HG03108 (cell line): ENCODE measurements at regions not wholly inside any gene's neighbourhood (a gene's known extent, or its start where the extent isn't known, plus 50 kb on each side); places are given as distances from the start of the nearest gene placed in this dataset.
"Not testable (repeated sequence)": the region's sequence is repeated elsewhere in the genome, so short reads cannot be mapped to it uniquely, and the experiment has no call there.

ENCODE experiments used
- ATAC-seq: cut with Tn5 transposase; IDR thresholded peaks from one replicate; pipeline ENCODE4 v1.9.1; 2021; ENCODE audit warnings: moderate library complexity; ENCODE audit not compliant: unreplicated experiment

DNA sequence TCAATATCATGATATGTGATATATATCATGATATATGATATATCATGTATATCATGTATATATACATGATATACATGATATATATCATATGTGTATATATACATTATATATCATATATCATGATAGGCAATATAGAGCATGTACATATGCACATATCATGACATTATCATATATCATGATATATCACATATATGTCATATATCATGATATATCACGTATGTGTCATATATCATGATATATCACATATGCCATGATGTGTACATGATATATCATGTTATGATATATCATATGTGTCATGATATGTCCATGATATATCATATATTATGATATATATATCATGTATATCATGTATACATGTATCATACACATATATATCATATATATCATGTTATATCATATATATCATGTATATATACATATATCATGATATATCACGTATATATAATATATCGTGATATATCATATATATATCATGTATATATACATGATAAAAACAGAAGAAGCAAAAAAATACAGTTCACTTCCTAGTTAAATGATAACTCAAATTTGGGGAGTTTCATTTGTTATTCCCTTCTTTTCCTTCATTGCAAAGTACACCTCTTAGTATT is 670.1 kb upstream of the EPHA5 start:
- ATAC-seq: no peak

DNA sequence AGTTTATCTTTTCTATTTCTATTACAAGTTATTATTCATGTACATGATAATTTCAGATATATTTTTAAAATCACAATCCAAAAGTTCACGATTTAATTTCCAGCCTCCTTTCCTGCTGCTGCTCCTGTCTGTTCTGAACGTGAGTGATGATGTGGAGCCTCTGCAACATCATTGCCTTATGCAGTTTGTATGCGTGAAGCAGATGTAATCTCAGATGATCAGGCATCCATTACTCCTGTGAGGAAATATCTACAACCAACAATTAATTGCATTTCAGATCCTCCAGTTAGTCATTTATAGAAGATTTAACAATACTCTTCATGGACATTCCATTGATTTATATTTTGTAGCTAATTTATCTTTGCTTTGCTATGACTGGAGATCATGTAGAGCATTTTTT is 668.7 kb upstream of the EPHA5 start:
- no peak for ATAC-seq

DNA sequence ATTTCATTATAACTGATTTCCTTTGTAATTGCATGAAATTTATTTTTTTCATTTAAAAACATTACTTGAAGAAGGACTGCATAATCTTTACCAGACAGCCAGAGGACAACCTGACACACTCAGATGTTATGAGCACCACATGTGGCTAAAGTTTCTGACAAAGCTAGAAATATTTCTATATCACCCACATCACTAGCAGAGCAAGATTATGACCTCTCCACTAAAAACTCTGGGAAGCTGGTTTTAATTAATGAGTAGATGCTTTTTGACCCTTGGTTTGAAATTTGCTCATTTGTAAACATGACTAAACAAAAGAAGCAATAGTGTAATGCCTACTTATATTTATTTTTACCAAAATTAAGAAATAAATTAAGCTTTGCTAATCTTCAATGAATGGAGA is 661.5 kb upstream of the EPHA5 start:
- no peak for ATAC-seq

DNA sequence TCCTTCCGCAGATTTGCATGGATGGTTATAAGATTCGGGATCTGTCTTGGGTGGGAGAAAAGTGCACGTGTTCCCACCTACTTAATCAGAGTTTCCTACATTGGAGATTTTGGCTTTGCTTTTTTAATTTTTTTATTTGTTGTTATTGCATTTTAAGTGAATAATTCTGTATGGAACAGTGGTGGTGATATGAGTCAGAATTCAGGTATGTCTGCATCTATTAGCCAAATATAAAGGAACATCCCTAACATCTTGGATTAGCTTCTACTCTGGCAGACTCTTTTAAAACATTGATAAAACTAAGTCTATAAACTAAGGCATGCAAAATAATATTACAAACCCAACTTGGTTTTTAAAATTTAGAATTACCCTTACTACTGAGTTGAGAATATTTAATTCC is 659.8 kb upstream of the EPHA5 start:
- ATAC-seq: no peak

DNA sequence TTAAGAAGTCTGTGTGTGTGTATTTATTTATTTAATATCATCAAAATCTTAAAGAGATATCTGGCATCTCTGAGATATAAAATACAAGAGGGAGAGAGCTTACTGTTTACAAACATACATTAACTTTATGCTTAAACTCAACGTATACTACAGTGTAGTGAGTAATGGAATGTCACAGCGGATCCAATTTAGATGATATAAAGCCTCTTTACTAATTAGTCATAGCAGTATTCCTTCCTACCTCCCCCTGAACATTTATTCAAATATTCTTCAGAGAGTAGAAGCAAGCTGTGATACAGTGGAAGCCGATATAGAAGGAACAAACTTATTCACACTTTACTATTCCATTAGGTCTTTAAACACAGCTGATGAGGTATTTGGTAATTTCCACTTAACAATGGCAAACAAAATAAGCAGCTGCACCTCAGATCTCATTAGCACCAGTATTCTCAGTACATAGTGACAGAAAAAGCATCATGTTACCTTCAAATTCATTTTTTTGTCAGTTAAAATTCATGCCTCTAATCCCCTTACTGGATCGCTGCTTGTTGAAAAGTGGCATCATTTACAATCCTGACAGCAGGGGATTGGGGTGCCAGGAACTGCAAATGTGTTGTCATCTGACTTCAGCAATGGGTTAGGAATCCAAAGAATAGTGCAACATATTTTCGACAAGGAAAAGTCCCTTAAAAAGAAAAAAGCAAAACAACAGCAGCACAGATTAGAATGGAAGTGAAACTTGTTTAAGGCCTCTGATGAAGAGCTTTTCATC is 658.7 kb upstream of the EPHA5 start:
- no peak for ATAC-seq

DNA sequence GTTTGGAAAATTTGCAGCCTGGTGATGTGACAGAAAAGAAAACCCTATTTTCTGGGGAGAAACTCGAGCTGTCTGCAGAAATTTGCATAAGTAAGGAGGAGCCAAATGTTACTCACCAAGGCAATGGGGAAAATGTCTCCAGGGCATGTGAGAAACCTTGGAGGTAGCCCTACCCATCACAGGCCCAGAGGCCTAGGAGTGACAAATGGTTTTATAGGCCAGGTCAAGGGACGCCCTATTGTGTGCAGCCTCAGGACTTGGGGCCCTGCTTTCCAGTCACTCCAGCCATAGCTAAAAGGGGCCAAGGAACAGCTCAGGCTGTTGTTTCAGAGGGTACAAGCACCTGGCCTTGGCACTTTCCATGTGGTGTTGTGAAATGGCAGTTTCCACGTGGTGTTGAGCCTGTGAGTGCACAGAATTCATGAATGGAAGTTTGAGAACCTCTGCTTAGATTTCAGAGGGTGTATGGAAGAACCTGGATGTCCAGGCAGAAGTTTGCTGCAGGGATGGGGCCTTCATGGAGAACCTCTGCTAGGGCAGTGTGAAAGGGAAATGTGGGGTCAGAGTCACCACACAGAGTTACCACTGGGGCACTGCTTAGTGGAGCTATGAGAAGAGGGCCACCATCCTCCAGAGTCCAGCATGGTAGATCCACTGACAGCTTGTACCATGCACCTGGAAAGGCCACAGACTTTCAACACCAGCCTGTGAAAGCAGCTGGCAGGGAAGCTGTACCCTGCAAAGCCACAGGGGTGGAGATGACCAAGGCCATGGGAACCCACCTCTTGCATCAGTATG is 637.6 kb upstream of the EPHA5 start:
- ATAC-seq: no peak

DNA sequence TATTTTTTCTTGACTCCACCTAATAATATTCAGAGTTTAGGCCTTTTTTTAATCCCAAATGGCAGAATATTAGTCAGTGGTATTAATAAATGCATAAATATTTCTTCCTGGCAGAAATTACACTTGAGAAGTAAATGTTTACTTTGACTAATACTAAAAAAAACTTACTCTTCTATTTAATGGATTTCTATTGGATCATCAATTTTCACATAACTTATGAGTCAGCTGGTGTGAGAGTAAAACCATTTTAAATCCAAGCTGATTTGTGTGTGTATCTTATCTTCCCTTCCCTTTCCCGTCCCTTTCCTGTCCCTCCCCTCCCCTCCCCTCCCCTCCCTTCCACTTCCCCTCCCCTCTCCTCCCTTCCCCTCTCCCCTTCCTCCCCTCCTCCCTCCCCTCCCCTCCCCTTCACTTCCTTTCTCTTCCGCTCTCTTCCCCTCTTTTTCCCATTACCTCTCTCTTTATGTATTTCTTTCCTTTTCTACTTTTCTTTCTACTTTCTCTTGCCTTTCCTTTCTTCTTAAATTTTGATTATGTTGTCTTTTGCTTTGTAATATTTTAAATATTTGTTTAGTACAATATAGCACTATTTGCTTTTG is 630.1 kb upstream of the EPHA5 start:
- ATAC-seq: no peak

DNA sequence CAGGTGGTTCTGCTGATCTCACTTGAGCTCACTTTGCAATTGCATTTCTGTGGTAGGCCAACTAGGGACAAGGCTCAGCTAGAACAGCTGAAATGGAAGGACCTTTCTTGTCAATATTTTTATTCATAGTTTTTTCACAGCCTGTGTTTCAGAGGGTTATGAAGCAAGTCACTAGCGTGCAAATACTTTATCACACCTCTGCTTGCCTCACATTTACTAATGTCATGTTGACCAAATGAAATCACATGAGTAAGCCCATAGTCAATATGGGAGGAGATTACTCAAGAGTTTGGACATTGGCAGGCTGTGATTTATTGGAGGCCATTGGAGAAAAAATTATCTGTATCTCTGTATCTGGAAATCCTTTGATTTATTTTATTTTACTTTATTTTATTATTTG is 628.3 kb upstream of the EPHA5 start:
- ATAC-seq: no peak

DNA sequence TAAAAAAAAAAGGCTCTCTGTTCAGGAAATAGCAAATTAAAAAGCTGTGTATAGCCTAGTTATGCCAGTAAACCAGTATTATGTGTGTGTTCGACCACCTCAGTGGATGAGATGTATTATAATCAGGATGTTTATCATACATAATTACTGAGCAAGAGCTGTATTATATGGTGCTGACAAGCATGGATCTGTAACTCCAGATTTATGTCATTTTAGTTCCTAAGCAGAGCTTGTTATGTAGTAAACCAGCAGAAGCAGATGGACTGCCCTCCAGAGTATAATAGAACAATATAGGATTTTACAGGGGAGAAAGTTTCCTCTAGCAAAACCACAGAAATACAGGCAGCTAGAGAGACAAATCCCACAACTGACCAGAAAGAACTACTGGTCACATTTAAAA is 627.4 kb upstream of the EPHA5 start:
- no peak for ATAC-seq

DNA sequence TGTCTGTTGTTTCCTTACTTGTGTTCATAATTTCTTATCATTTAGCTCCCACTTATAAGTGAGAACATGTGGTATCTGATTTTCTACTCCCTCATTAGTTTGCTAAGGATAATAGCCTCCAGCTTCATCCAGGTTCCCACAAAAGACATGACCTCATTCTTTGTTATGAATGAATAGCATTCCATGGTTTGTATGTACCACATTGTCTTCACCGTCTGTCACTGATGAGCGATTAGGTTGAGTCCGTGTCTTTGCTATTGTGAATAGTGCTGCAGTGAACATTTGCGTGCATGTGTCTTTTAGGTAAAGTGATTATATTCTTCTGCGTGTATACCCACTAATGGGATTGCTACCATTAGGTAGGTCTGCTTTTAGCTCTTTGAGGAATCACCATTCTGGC is 624.3 kb upstream of the EPHA5 start:
- ATAC-seq: no peak

DNA sequence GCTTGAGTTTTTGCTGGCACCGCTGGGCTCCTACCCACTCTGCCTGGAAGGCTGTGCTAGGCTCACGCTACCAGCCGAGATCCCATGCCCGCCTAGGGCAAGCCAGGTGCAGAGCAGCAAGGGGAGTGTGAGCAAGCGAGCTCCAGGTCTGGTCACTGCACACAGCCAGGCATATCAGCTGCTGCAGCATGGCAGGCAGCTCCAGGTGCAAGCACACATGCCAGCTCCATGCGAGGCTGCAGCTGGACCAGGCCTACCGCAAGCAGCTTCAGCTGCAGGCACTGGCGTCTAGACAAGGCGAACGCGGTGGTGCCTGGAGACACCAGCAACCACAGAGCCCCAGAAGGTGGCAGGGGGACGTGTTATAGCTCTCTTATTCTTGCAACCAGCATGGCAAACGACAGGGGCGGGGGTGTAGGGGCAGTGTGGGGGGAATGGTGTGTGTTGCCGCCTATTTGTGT is 614.7 kb upstream of the EPHA5 start:
- no peak for ATAC-seq

DNA sequence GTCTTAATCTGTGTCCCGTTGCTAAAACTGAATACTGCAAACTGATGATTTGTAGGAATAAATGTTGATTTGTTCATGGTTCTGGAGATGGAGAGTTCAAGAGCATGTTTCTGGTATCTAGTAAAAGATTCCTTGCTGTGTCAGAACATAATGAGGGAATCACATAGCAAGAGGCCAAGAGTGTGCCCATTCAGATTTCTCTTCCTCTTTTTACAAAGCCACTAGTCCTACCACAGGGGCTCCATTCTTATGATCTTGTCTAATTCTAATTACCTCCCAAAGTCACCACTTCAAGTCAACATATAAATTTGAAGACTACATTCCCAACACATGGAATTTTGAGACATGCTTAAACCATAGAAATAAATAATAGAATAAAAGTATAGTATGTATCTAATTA is 608.8 kb upstream of the EPHA5 start:
- no peak for ATAC-seq

DNA sequence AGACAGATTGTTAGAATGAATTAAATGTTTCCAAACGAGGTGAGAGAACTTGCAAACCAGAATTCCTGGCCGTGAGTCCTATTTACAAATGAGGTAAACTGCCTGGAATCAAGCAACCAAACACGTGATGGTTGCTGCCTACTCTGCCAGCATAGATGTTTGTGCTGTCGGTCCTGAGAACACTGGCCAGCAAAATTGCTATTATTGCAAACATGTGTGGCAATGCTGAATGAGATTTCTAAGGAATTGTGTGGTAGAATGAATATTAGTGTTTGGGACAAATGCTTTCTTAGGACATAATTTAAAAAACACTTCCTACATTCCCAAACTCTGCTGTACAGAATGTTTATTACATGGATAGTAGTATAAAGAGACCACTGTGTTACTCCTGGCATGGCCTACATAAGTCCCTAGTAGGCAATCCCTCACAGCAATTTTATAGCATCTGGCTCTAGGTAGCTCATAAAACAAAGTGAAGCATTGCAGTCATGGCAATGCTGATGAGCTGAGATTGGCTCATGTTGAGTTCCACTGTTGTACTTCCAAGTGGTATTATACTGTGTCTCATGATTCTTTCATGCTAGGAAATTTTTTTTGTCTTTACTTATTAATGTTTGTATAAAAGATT is 605.2 kb upstream of the EPHA5 start:
- ATAC-seq: no peak

DNA sequence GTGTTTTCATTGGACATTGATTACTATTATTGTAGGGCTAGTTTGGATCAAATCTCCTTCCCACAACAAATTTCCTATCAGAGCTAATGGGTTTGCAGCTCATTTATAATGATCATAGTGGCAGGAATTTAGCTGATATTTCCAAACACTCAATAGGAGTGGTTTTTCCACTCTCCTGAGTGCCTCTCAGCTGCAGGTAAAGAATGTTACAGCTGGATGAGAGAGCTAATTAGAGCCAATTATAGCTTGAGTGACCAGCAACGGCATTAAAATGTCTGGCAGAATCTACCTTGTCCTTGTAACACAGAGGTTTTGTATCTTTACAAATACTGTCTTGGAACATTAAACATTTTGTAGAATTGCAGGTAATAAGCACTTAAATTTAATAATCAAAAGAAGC is 602.8 kb upstream of the EPHA5 start:
- no peak for ATAC-seq

DNA sequence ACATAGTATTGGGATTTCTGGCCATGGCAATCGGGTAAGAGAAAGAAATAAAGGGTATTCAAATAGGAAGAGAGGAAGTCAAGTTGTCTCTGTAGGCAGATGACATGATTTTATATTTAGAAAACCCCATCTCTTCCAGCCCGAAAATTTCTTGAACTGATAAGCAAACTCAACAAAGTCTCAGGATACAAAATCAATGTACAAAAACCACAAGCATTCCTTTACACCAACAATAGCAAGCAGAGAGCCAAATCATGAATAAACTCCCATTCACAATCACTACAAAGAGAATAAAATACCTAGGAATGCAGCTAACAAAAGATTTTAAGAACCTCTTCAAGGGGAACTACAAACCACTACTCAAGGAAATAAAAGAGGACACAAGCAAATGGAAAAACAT is 600.1 kb upstream of the EPHA5 start:
- ATAC-seq: not testable (repeated sequence)

DNA sequence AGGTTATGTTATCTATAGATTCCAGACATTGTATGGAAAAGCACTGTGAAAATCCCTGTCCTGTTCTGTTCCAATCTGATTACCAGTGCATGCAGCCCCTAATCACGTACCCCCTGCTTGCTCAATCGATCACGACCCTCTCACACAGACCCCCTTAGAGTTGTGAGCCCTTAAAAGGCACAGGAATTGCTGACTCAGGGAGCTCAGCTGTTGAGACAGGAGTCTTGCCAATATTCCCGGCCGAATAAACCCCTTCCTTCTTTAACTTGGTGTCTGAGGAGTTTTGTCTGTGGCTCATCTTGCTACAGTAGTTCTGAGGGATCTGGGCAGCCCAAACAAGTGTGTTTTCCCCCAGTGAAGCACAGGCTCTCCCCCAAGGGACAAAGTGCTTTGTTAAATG is 596.3 kb upstream of the EPHA5 start:
- not testable (repeated sequence) for ATAC-seq

DNA sequence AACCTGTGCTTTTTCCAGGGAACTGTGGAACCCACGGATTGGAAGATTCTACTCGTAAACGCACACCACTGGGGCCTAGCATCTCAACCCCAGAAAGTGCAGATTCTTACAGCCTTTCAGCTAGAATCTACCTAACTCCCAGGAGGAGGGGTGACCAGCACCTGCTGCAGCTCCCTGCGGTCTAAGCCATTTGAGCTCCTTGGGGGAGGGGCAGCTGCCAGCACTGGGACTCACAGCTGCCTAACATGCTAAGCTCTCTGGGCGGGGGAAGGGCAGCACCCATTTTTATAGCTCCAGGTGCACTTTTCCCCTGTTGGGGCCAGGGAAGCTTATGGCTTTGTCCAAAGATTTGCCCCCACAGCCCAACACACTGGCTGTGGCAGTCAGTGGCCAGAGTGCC is 595.7 kb upstream of the EPHA5 start:
- ATAC-seq: no peak

DNA sequence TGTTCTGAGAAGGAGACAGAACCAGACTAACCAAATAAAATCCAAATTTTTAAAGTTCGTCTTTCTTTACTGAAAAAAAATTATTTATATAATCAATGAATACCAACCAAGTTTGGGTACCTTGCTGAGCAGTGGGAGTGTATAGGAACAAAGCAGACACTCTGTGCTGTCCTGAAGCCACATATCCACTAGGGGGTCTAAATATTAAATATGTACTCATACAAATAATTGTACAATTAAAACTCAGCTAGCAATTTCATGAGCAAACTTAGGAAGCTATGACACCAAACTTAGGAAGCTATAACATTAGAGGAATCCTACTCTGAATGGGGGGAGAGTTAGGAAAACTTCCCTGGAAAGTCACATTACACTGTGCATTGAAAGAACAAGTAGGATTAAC is 582.0 kb upstream of the EPHA5 start:
- no peak for ATAC-seq

DNA sequence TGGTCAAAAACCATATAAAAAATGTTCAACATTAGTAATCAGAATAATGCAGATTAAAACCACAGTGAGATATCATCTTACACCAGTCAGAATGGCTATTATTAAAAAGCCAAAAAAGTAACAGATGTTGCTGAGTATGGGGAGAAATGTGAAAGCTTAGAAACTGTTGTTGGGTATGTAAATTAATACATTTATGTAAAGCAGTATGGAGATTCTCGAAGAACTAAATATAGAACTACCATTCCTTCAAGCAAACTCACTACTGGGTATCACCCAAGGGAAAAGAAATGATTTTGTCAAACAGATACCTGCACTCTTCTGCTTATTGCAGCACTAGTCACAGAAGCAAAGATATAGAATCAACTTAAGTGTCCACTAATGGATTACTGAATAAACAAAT is 576.4 kb upstream of the EPHA5 start:
- no peak for ATAC-seq

DNA sequence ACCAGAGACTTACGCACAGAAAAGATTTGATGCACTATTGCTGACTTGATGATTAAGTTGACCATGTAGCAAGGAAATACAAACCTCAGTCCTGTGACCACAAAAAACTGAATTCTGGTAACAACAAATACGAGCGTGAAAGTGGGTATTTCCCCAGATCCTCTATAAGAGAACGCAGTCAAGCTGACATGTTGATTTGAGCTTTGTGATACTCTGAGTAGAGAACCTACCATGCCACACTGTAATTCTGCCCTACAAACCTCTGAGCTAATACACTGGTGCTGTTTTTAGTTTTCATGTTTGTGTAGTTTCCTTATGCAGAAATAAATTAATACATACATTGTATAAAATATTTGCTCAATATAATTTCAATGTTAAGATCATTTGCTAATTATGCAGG is 565.6 kb upstream of the EPHA5 start:
- no peak for ATAC-seq

DNA sequence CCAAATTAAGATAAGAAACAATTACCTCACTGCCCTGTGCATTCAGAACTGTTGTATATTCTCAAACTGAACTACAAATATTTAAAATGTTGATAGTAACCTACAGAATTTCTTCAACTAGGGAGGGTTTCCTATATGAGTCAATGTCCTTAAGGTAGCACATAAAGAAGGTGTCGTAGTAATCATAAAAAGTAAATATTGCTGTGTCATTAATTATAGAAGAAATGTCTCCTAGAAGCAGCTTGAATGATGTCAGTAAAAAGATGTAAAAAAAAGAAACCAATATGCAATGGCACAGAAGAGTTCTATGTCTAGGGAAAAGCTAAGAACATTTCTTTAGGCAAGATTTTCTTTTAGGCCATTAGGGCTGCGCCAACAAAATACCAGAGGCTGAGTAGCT is 559.6 kb upstream of the EPHA5 start:
- no peak for ATAC-seq
